ENCODE measurements at regions not wholly inside any gene's neighbourhood (a gene's known extent, or its start where the extent isn't known, plus 50 kb on each side); places are given as distances from the start of the nearest gene placed in this dataset.

DNA sequence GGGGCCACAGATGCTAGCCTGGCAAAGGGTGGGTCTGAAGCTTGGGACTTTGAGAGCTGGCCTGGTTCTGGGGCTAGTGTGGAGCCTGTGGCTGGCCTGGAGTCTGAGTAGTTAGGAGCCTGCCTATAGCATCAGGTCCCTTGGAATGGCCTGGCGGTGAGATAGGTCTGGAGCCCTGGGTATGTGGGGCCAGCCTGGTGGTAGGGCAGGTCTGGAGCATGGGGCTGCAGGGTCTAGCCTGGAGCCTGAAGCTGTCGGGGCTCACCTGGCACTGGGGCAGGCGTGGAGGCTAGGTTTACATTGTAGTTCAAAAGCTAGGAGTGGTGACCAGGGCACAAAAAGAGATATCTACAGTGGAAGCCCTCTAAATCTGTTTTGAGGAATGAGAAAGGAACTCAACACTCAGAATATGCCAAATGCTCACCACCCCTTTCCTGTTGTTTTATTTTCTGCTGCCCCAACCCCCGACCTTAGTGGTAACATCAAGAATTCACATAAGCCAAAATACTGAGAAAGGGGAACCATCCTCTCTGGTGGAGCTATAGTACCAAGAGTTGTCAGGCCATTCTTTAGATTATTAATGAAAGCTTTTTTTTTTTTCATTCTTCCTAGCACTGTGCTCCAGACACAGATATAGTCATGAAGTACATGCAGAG lies 100.3 kb downstream of the TANC2 start:
- H3K4me3 ChIP-seq: no peak overlapping the region
- H3K27ac ChIP-seq: no peak overlapping the region
- H3K9ac ChIP-seq (ENCODE audit: insufficient read length): no peak overlapping the region
- no peak for DNase-seq (ENCODE audit: low read depth, low spot score)
- H3K9me3 ChIP-seq (ENCODE audit: low read depth, low read length): no peaks in the 10 kb centered on the region
- TF ChIP-seq EZH2 (IDR thresholded peaks at IDR 0.05) (no peak), FOXP2 (optimal IDR thresholded peaks at IDR 0.05; ENCODE audit: control extremely low read depth, extremely low read length, insufficient read depth) (no peak), POLR2AphosphoS5 (IDR thresholded peaks at IDR 0.05; ENCODE audit: borderline replicate concordance, low read depth, low read length) (no peak)
- no peaks in the 10 kb centered on the region for H3K36me3 ChIP-seq (ENCODE audit: insufficient read depth, low read length)

DNA sequence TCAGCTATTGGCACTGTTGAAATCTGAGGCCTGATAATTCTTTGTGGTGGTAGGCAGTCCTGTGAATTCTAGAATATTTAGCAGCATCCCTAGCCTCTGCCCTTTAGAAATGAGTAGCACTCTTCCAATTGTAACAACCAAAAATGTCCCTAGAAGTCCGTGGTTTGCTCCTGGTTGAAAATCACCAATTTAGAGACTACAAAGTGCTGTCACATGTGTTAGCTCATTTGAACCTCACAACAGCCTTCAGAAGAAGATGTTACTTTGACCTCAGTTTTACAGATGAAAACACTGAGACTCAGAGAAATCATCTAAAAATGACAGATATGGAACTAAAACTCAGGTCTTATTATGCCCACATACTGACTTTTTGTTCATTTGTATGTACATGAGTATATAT lies 103.2 kb downstream of the TANC2 start:
- DNase-seq (ENCODE audit: low read depth, low spot score): no peak
- TF ChIP-seq FOXP2 (optimal IDR thresholded peaks at IDR 0.05; ENCODE audit: control extremely low read depth, extremely low read length, insufficient read depth): no peak
- TF ChIP-seq EZH2 (IDR thresholded peaks at IDR 0.05): no peak
- no peak for TF ChIP-seq POLR2AphosphoS5 (IDR thresholded peaks at IDR 0.05; ENCODE audit: borderline replicate concordance, low read depth, low read length)
- H3K36me3 ChIP-seq (ENCODE audit: insufficient read depth, low read length): no peaks in the 10 kb centered on the region
- H3K9me3 ChIP-seq (ENCODE audit: low read depth, low read length): no peaks in the 10 kb centered on the region
- no peak overlapping the region for H3K4me3 ChIP-seq
- H3K27ac ChIP-seq: no peak overlapping the region
- H3K9ac ChIP-seq (ENCODE audit: insufficient read length): no peak overlapping the region

DNA sequence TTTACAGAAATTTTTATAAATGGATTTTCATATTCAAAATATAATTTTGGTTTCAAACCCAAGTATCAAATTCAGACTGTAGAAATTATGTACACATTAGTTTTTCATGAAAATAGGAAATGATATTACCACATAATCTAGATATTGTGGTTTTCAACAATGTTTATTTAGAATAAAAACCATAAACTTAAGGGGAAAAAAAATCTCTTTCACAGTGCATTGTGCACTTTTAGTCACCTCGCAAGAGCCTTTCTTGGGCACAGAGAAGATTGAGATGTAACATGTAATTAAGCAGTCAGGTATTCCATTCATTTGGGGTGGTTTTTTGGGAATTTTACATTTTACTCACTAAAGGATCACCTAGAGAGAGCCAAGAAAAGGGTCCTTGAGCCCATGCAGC lies 104.0 kb downstream of the TANC2 start:
- Histone ChIP-seq H3K36me3 (ENCODE audit: insufficient read depth, low read length) (no peaks in the 10 kb centered on the region), H3K4me3 (no peak overlapping the region), H3K9me3 (ENCODE audit: low read depth, low read length) (no peaks in the 10 kb centered on the region), H3K27ac (no peak overlapping the region), H3K9ac (ENCODE audit: insufficient read length) (no peak overlapping the region)
- DNase-seq (ENCODE audit: low read depth, low spot score): no peak
- TF ChIP-seq EZH2 (IDR thresholded peaks at IDR 0.05) (no peak), POLR2AphosphoS5 (IDR thresholded peaks at IDR 0.05; ENCODE audit: borderline replicate concordance, low read depth, low read length) (no peak), FOXP2 (optimal IDR thresholded peaks at IDR 0.05; ENCODE audit: control extremely low read depth, extremely low read length, insufficient read depth) (no peak)

DNA sequence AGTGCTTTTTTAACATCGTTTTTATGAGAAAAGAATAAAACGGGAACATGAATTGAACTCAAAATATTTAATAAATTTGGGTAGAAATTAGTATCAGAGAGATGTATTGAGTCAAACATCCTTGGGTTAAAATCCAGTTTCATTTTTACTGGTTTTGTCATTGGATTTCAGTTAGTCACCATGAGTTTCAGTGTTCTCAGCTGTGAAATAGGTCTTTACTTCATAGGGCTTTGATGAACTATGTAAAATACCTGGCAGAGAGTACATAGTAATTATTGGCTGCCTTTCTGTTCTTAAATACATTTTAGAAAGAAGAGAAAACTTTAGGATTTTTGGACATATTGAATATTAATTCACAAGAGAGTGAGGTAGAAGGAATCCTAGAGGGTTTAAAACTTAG lies 105.8 kb downstream of the TANC2 start:
- Histone ChIP-seq H3K4me3 (no peak overlapping the region), H3K27ac (no peak overlapping the region), H3K9me3 (ENCODE audit: low read depth, low read length) (no peaks in the 10 kb centered on the region), H3K9ac (ENCODE audit: insufficient read length) (no peak overlapping the region), H3K36me3 (ENCODE audit: insufficient read depth, low read length) (no peaks in the 10 kb centered on the region)
- TF ChIP-seq EZH2 (IDR thresholded peaks at IDR 0.05): no peak
- no peak for DNase-seq (ENCODE audit: low read depth, low spot score)

DNA sequence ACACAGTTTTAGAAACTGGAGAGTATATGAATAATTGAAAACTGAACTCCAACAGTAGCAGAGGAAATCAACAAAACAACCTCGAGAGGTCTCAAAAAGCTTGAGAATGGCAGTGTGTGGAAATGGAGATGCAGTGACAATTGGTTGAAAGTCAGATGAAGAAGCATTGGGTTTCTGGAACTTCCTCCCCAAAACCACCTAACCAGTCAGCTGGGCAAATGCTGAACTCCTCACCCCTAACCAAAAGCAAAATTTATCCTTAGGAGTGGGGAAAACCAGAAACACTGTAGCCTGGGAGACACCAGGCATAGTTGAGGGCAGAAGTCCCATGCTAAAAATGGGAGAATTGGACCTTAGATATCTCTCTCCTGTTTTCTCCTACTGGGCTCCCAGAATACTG lies 109.9 kb downstream of the TANC2 start:
- H3K9ac ChIP-seq (ENCODE audit: insufficient read length): no peak overlapping the region
- no peak overlapping the region for H3K4me3 ChIP-seq
- no peak overlapping the region for H3K27ac ChIP-seq
- no peaks in the 10 kb centered on the region for H3K9me3 ChIP-seq (ENCODE audit: low read depth, low read length)
- no peak for DNase-seq (ENCODE audit: low read depth, low spot score)
- TF ChIP-seq POLR2AphosphoS5 (IDR thresholded peaks at IDR 0.05; ENCODE audit: borderline replicate concordance, low read depth, low read length): no peak
- no peak for TF ChIP-seq EZH2 (IDR thresholded peaks at IDR 0.05)
- TF ChIP-seq FOXP2 (optimal IDR thresholded peaks at IDR 0.05; ENCODE audit: control extremely low read depth, extremely low read length, insufficient read depth): no peak
- no peaks in the 10 kb centered on the region for H3K36me3 ChIP-seq (ENCODE audit: insufficient read depth, low read length)

DNA sequence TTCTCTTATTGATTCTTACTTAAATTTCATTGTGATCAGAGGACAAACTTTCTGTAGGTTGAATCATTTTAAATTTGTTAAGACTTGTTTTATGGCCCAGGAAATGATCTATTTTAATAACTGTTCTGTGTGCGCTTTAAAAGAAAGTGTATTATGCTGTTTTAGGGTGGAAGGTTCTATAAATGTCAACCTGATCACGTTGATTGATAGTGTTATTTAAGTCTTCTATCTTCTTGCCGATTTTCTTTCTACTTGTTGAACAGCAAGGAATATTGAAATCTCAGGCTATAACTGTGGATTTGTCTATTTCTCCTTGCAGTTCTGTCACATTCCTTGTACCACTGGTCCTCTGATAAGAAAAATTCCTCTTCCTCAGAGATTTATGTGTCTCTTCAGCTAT lies 112.7 kb downstream of the TANC2 start:
- no peak for TF ChIP-seq POLR2AphosphoS5 (IDR thresholded peaks at IDR 0.05; ENCODE audit: borderline replicate concordance, low read depth, low read length)
- TF ChIP-seq FOXP2 (optimal IDR thresholded peaks at IDR 0.05; ENCODE audit: control extremely low read depth, extremely low read length, insufficient read depth): no peak
- TF ChIP-seq EZH2 (IDR thresholded peaks at IDR 0.05): no peak
- H3K4me3 ChIP-seq: no peak overlapping the region
- no peak for DNase-seq (ENCODE audit: low read depth, low spot score)

DNA sequence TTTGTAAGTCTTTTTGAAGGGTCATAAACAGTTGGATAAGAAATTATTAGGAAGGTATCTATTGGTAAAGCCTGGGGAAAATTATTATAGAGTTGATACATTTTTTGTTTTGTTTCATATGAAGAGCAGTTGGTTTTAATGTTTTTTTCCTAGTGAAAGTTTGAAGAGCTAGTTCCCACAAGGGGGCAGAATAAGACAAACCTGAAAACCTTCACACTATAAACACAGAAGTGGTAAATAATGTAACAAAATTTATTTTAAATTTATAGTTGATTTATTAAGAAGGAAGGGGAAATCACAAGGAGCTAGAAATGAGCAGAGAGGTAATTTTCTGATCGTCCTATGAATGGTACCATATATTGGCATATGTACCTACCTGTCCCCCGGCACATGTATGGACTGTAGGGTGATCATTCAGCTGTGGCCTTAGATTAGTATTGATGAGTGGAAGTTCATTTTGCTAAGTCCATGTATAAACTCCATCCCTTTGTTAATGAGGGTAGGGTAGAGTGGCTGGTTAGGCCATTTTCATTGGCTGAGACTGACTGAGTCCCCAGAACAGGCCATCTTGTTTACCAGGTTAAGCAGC lies 116.3 kb downstream of the TANC2 start:
- Histone ChIP-seq H3K9me3 (ENCODE audit: low read depth, low read length) (no peaks in the 10 kb centered on the region), H3K4me3 (no peak overlapping the region), H3K27ac (no peak overlapping the region), H3K36me3 (ENCODE audit: insufficient read depth, low read length) (no peaks in the 10 kb centered on the region), H3K9ac (ENCODE audit: insufficient read length) (no peak overlapping the region)
- no peak for DNase-seq (ENCODE audit: low read depth, low spot score)
- TF ChIP-seq EZH2 (IDR thresholded peaks at IDR 0.05): no peak
- no peak for TF ChIP-seq POLR2AphosphoS5 (IDR thresholded peaks at IDR 0.05; ENCODE audit: borderline replicate concordance, low read depth, low read length)
- TF ChIP-seq FOXP2 (optimal IDR thresholded peaks at IDR 0.05; ENCODE audit: control extremely low read depth, extremely low read length, insufficient read depth): no peak

More for the DNA sequence above, 112.7 kb downstream of the TANC2 start:
- H3K9ac ChIP-seq (ENCODE audit: insufficient read length): no peak overlapping the region
- H3K9me3 ChIP-seq (ENCODE audit: low read depth, low read length): no peaks in the 10 kb centered on the region
- H3K27ac ChIP-seq: no peak overlapping the region
- H3K36me3 ChIP-seq (ENCODE audit: insufficient read depth, low read length): no peaks in the 10 kb centered on the region

DNA sequence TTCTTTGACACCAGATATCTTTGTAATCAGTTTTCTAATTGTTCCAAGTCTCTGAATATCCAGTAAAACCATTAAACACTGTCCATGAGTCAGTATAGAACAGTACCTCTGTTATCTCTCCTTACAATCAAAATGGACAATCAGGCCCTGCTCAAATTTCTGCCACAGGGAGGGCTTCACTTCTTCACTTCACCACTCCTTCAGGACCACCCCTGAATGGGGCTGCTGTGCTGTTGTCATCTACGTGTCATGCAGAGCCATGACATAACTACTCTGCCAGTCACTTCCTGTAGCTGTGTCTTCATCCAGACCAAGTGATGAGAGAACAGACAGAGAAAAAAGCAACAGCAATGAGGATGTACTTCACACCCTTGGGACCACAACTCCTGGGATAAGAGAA lies 116.9 kb downstream of the TANC2 start:
- H3K27ac ChIP-seq: no peak overlapping the region
- H3K36me3 ChIP-seq (ENCODE audit: insufficient read depth, low read length): no peaks in the 10 kb centered on the region
- TF ChIP-seq POLR2AphosphoS5 (IDR thresholded peaks at IDR 0.05; ENCODE audit: borderline replicate concordance, low read depth, low read length) (no peak), EZH2 (IDR thresholded peaks at IDR 0.05) (no peak), FOXP2 (optimal IDR thresholded peaks at IDR 0.05; ENCODE audit: control extremely low read depth, extremely low read length, insufficient read depth) (no peak)
- no peak overlapping the region for H3K4me3 ChIP-seq
- DNase-seq (ENCODE audit: low read depth, low spot score): no peak
- H3K9me3 ChIP-seq (ENCODE audit: low read depth, low read length): no peaks in the 10 kb centered on the region
- no peak overlapping the region for H3K9ac ChIP-seq (ENCODE audit: insufficient read length)
